ENCODE measurements at regions not wholly inside any gene's neighbourhood (a gene's known extent, or its start where the extent isn't known, plus 50 kb on each side); places are given as distances from the start of the nearest gene placed in this dataset.

DNA sequence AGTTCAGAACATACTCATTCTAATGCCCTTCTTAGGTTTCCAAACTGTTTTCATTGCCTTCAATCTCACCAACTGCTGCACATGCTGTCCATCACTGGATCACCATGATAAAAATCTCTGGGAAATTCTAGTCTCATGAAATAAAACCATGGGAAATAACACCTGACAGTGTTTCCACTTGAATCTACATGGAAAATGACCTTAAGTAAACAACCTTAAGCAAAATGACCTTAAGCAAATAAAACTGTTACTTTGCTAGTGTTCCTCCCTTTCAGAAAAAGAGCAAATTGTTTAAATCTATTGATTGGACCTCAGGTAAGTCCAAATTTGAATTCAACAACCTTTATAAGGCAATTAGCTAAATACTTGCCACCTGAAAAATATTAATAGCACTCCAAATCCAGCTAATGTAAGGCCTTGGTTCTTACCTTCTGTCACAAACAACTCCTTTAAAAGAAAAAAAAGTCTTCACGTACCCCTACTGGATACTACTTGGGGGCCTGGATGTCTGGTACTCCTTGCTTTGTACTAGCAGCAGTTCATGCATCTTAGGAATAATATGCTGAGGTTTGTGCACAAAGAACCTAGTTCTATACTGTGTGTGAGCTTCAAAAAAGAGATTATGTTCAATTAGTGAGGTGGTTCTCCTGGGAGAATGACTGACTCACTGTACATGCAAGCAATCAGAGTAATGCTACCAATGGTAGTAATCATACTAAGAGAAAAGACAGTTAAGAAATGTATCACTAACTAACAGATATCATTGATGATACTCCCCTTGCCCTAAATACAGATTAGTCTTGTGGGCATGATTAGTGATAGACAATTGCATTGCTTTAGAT is 630.4 kb downstream of the PSAT1 start:
- DNase-seq (ENCODE audit: low spot score) = no peak
- no peak overlapping the region for H3K4me3 ChIP-seq
- H3K27ac ChIP-seq = no peak overlapping the region
- TF ChIP-seq, protein P1, sequence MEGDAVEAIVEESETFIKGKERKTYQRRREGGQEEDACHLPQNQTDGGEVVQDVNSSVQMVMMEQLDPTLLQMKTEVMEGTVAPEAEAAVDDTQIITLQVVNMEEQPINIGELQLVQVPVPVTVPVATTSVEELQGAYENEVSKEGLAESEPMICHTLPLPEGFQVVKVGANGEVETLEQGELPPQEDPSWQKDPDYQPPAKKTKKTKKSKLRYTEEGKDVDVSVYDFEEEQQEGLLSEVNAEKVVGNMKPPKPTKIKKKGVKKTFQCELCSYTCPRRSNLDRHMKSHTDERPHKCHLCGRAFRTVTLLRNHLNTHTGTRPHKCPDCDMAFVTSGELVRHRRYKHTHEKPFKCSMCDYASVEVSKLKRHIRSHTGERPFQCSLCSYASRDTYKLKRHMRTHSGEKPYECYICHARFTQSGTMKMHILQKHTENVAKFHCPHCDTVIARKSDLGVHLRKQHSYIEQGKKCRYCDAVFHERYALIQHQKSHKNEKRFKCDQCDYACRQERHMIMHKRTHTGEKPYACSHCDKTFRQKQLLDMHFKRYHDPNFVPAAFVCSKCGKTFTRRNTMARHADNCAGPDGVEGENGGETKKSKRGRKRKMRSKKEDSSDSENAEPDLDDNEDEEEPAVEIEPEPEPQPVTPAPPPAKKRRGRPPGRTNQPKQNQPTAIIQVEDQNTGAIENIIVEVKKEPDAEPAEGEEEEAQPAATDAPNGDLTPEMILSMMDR (IDR thresholded peaks at IDR 0.05) = no peak

- no peak for DNase-seq (ENCODE audit: low spot score)
- TF ChIP-seq, protein P1 (IDR thresholded peaks at IDR 0.05) = no peak
- Histone ChIP-seq H3K4me3 (no peak overlapping the region), H3K27ac (no peak overlapping the region)
Measured at GRCh38 chr9:78928625-78929405, 631.9 kb downstream of the PSAT1 start.

GRCh38 chr9:78930281-78930680 is 633.4 kb downstream of the PSAT1 start:
- Histone ChIP-seq H3K4me3 (no peak overlapping the region), H3K27ac (no peak overlapping the region)
- no peak for DNase-seq (ENCODE audit: low spot score)
- TF ChIP-seq, protein P1 (IDR thresholded peaks at IDR 0.05) = no peak

GRCh38 chr9:78932849-78933627 is 636.1 kb downstream of the PSAT1 start:
- no peak for DNase-seq (ENCODE audit: low spot score)
- H3K27ac ChIP-seq = no peak overlapping the region
- TF ChIP-seq, protein P1 (IDR thresholded peaks at IDR 0.05) = no peak

DNA sequence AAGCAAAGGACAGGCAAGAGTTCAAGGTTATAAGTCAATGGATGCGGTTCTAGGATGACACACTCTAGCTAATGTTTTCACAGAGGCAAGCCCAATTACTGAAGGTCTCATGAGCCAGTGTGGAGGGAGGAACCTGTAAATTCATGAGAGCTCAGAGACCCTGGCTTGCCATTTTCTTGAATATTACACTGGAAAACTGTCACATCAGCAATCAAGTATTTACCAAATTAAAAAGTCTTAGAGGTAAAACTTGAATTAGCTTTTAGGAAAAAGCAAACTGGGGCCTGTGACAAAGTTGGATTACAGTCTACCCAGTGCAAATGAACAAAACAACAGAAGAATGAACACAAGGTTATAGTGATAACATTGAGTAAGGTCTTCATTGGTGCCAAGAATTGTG is 636.9 kb upstream of the TLE4 start:
- no peak overlapping the region for H3K4me3 ChIP-seq
- DNase-seq (ENCODE audit: low spot score) = no peak
- H3K27ac ChIP-seq = no peak overlapping the region
- TF ChIP-seq, protein P1 (IDR thresholded peaks at IDR 0.05) = no peak

More at GRCh38 chr9:78932849-78933627, 636.1 kb downstream of the PSAT1 start:
- H3K4me3 ChIP-seq = no peak overlapping the region

DNA sequence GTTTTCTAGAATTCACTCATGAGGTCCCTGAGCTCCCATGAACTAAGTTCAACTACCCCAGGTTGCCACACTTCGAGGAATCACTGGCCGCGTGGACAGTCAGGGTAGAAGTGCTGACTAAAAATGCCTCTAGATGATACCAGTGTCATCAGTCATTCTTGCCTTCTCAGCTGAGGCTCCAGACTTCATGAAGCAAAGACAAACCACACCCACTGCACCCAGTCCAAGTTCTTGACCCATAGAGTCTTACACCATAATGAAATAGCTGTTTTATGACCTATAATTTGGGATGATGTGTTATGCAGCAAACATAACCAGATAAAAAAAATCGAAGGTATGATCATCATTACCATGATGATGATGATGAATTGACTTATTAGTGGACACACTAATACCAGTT is 632.9 kb upstream of the TLE4 start:
- H3K27ac ChIP-seq = no peak overlapping the region
- no peak for DNase-seq (ENCODE audit: low spot score)

More for the DNA sequence above, 632.9 kb upstream of the TLE4 start:
- TF ChIP-seq, protein P1 (IDR thresholded peaks at IDR 0.05) = no peak
- H3K4me3 ChIP-seq = no peak overlapping the region

Measured in coronary artery (tissue), 2 donors.